MCF 10A (cell line): ENCODE measurements at regions not wholly inside any gene's neighbourhood (a gene's known extent, or its start where the extent isn't known, plus 50 kb on each side); places are given as distances from the start of the nearest gene placed in this dataset.
A peak's percentile ranks its signal among the peaks of the same experiment; 100 is the strongest.

Experiments used
- BruUV-seq: library from RNA; stranded (reverse); fragments of 400-500 nt; replicated peaks from 2 replicates; lab custom pipeline; 2021; lab: Mats Ljungman, UMichigan
- CTCF ChIA-PET: fragments of 300-600 bp; sonication (Branson Sonifier 250); formaldehyde crosslinking; extraction: SDS; loops from one replicate; lab custom pipeline; 2021; ENCODE audit warnings: antibody characterized with exemption, inconsistent platforms; lab: Yijun Ruan, JAX
- POLR2A ChIA-PET: fragments of 300-600, 350-650 bp; sonication (Branson Sonifier 250); formaldehyde crosslinking; extraction: SDS; loops from one replicate; lab custom pipeline; 2020; ENCODE audit warnings: antibody characterized with exemption, inconsistent platforms; lab: Yijun Ruan, JAX
- DNase-seq: peaks from one replicate; pipeline ENCODE4 v3.0.0-alpha.2; 2018; ENCODE audit not compliant: unreplicated experiment
- H3K27ac Mint-ChIP-seq: one replicate; pipeline ENCODE4 v1.8.0; 2022; ENCODE audit warnings: mild to moderate bottlenecking, low read depth, mixed read lengths; ENCODE audit not compliant: unreplicated experiment
- H3K27me3 Mint-ChIP-seq: one replicate; pipeline ENCODE4 v1.8.0; 2022; ENCODE audit warnings: mixed read lengths; ENCODE audit not compliant: insufficient read depth, unreplicated experiment
- H3K36me3 Mint-ChIP-seq: one replicate; pipeline ENCODE4 v1.8.0; 2022; ENCODE audit warnings: mild to moderate bottlenecking, moderate library complexity, mixed read lengths; ENCODE audit not compliant: insufficient read depth, unreplicated experiment
- H3K4me1 Mint-ChIP-seq: one replicate; pipeline ENCODE4 v1.8.0; 2022; ENCODE audit warnings: mixed read lengths; ENCODE audit not compliant: insufficient read depth, unreplicated experiment
- H3K4me3 Mint-ChIP-seq: one replicate; pipeline ENCODE4 v1.8.0; 2022; ENCODE audit warnings: mild to moderate bottlenecking, moderate library complexity, mixed read lengths; ENCODE audit not compliant: unreplicated experiment
- H3K9me3 Mint-ChIP-seq: one replicate; pipeline ENCODE4 v1.8.0; 2022; ENCODE audit warnings: mixed read lengths; ENCODE audit not compliant: unreplicated experiment
- CTCF ChIP-seq: fragments of 200-600 bp; IDR thresholded peaks from one replicate; pipeline ENCODE4 v1.8.0; 2022; ENCODE audit warnings: antibody characterized with exemption, mild to moderate bottlenecking; ENCODE audit not compliant: unreplicated experiment
- intact Hi-C: fragments of 100-400 bp; cut with micrococcal nuclease; formaldehyde crosslinking; loops from 2 replicates; pipeline ENCODE4 v1.14.1; 2022

GRCh38 chr5:28388428-28388827 lies 1350.0 kb upstream of the CDH9 start:
- BruUV-seq: no TSS peak
- ChIA-PET POLR2A (no interaction called here), CTCF (no interaction called here)
- peaks cover 6% of the 10 kb centered on the region for H3K4me1 Mint-ChIP-seq
- no peaks in the 10 kb centered on the region for H3K27me3 Mint-ChIP-seq
- TF ChIP-seq CTCF: no peak
- no peaks in the 10 kb centered on the region for H3K36me3 Mint-ChIP-seq
- H3K9me3 Mint-ChIP-seq: no peaks in the 10 kb centered on the region
- no peak for DNase-seq
- intact Hi-C loops: no loop called here
- H3K4me3 Mint-ChIP-seq: no peak overlapping the region
- H3K27ac Mint-ChIP-seq: no peak overlapping the region

GRCh38 chr5:28386712-28387111 lies 1348.3 kb upstream of the CDH9 start:
- no peaks in the 10 kb centered on the region for H3K9me3 Mint-ChIP-seq
- no peaks in the 10 kb centered on the region for H3K27me3 Mint-ChIP-seq
- no peaks in the 10 kb centered on the region for H3K36me3 Mint-ChIP-seq
- H3K4me1 Mint-ChIP-seq: peaks cover 6% of the 10 kb centered on the region
- no peak overlapping the region for H3K4me3 Mint-ChIP-seq
- intact Hi-C loops: no loop called here
- ChIA-PET POLR2A (no interaction called here), CTCF (no interaction called here)
- BruUV-seq: no TSS peak
- H3K27ac Mint-ChIP-seq: no peak overlapping the region
- DNase-seq: no peak
- no peak for TF ChIP-seq CTCF

GRCh38 chr5:28380167-28380566 lies 1341.8 kb upstream of the CDH9 start:
- ChIA-PET CTCF (interaction anchor here (0.6 kb wide), 1 partner anchor 17 kb away, joined by 3 read pairs; no protein-coding TSS in a partner anchor), POLR2A (no interaction called here)
- no TSS peak for BruUV-seq
- Mint-ChIP-seq H3K4me1 (peaks cover 3% of the 10 kb centered on the region), H3K9me3 (no peaks in the 10 kb centered on the region), H3K27ac (no peak overlapping the region), H3K4me3 (no peak overlapping the region), H3K36me3 (no peaks in the 10 kb centered on the region), H3K27me3 (no peaks in the 10 kb centered on the region)
- no peak for TF ChIP-seq CTCF
- DNase-seq: no peak
- intact Hi-C loops: no loop called here

GRCh38 chr5:28374492-28374967 lies 1336.1 kb upstream of the CDH9 start:
- TF ChIP-seq CTCF: no peak
- DNase-seq: peak; percentile 96
- no peaks in the 10 kb centered on the region for H3K27me3 Mint-ChIP-seq
- peaks cover 17% of the 10 kb centered on the region for H3K4me1 Mint-ChIP-seq
- BruUV-seq: no TSS peak
- POLR2A ChIA-PET: interaction anchor here (0.6 kb wide), 1 partner anchor 1284 kb away, joined by 3 read pairs; no protein-coding TSS in a partner anchor
- H3K9me3 Mint-ChIP-seq: no peaks in the 10 kb centered on the region
- H3K27ac Mint-ChIP-seq: no peak overlapping the region
- no peaks in the 10 kb centered on the region for H3K36me3 Mint-ChIP-seq
- H3K4me3 Mint-ChIP-seq: peak overlapping the region; percentile 30
- intact Hi-C loops: no loop called here
- CTCF ChIA-PET: interaction anchor here (0.6 kb wide), 1 partner anchor 302 kb away, joined by 3 read pairs; no protein-coding TSS in a partner anchor
